OCI-LY3 (cell line): ENCODE measurements at regions not wholly inside any gene's neighbourhood (a gene's known extent, or its start where the extent isn't known, plus 50 kb on each side); places are given as distances from the start of the nearest gene placed in this dataset.

Experiments used
- H2AFZ ChIP-seq: fragments of 200-600, 300-600 bp; shearing (Covaris generic); 2 replicates; pipeline ENCODE4 v1.6.0; 2014; ENCODE audit warnings: antibody characterized with exemption, low read depth, low read length
- H3K27ac ChIP-seq: fragments of 200-600, 300-600 bp; sonication (generic); 2 replicates; pipeline ENCODE4 v1.5.1; 2014; ENCODE audit warnings: mild to moderate bottlenecking, low read length, moderate library complexity, mixed read lengths
- H3K27me3 ChIP-seq: fragments of 200-600, 300-600 bp; sonication (generic); 2 replicates; pipeline ENCODE4 v1.6.1; 2014; ENCODE audit warnings: low read depth, low read length, mixed read lengths
- H3K36me3 ChIP-seq: fragments of 200-600, 300-600 bp; sonication (generic); replicated peaks from 2 replicates; pipeline ENCODE3; 2014; ENCODE audit warnings: low read depth, low read length, mixed read lengths
- H3K4me1 ChIP-seq: fragments of 300-600, 200-600 bp; sonication (generic); 2 replicates; pipeline ENCODE4 v1.6.1; 2014; ENCODE audit warnings: low read length, mixed read lengths
- H3K4me2 ChIP-seq: fragments of 200-600, 300-600 bp; sonication (generic); 2 replicates; pipeline ENCODE4 v1.6.1; 2014; ENCODE audit warnings: low read length, mixed read lengths
- H3K4me3 ChIP-seq: fragments of 300-600, 200-600 bp; sonication (generic); 2 replicates; pipeline ENCODE4 v1.5.1; 2014; ENCODE audit warnings: antibody characterized with exemption, mild to moderate bottlenecking, low read length, moderate library complexity
- H3K79me2 ChIP-seq: fragments of 300-600, 200-600 bp; shearing (Covaris generic); 2 replicates; pipeline ENCODE4 v1.6.1; 2014; ENCODE audit warnings: mild to moderate bottlenecking, low read length, mixed read lengths
- H3K9ac ChIP-seq: fragments of 300-600, 200-600 bp; shearing (Covaris generic); 2 replicates; pipeline ENCODE4 v1.6.0; 2014; ENCODE audit warnings: mild to moderate bottlenecking, low read length, moderate library complexity
- H3K9me3 ChIP-seq: fragments of 200-600, 300-600 bp; shearing (Covaris generic); 2 replicates; pipeline ENCODE4 v1.6.1; 2014; ENCODE audit warnings: low read length, mixed read lengths; ENCODE audit not compliant: insufficient read depth
- H4K20me1 ChIP-seq: fragments of 200-600, 300-600 bp; sonication (generic); 2 replicates; pipeline ENCODE4 v1.6.1; 2016; ENCODE audit warnings: low read length, mixed read lengths; ENCODE audit not compliant: insufficient read depth
- EZH2phosphoT487 ChIP-seq: fragments of 200-600 bp; shearing (Covaris generic); IDR thresholded peaks from 2 replicates; pipeline ENCODE4 v1.6.1; 2018; ENCODE audit warnings: antibody characterized with exemption, mixed run types, low read depth
- TF ChIP-seq, protein P1 (sequence below): fragments of 200-600, 300-600 bp; sonication (generic); IDR thresholded peaks from 2 replicates; pipeline ENCODE4 v1.5.1; 2014; ENCODE audit warnings: antibody characterized with exemption, low read length, low read depth

DNA sequence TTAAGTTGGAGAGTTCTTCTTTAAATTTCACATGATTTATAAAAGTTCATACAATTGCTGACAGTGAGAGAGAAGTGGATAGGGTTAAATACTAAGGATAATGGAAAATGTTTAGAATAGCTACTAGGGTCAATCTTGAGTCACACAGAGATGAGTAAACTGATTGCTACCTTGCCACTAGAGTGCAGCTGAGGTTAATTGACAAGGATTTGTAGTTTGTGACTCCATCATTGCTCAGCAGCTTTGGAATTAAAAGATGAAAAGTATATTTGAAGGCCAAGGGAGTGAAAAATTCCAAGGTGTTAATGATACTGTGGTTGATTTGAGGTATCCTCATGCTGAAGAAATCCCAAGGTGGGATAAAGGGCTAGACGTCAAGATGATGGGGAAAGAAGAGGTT, 524.0 kb downstream of the UTRN start:
- Histone ChIP-seq H3K4me1 (no peaks in the 10 kb centered on the region), H3K27me3 (no peaks in the 10 kb centered on the region), H3K9me3 (no peaks in the 10 kb centered on the region), H3K79me2 (no peaks in the 10 kb centered on the region), H3K27ac (no peak overlapping the region), H3K36me3 (no peaks in the 10 kb centered on the region), H2AFZ (no peak overlapping the region), H3K4me3 (no peak overlapping the region), H3K9ac (no peak overlapping the region), H3K4me2 (no peak overlapping the region), H4K20me1 (no peaks in the 10 kb centered on the region)
- TF ChIP-seq, protein P1, sequence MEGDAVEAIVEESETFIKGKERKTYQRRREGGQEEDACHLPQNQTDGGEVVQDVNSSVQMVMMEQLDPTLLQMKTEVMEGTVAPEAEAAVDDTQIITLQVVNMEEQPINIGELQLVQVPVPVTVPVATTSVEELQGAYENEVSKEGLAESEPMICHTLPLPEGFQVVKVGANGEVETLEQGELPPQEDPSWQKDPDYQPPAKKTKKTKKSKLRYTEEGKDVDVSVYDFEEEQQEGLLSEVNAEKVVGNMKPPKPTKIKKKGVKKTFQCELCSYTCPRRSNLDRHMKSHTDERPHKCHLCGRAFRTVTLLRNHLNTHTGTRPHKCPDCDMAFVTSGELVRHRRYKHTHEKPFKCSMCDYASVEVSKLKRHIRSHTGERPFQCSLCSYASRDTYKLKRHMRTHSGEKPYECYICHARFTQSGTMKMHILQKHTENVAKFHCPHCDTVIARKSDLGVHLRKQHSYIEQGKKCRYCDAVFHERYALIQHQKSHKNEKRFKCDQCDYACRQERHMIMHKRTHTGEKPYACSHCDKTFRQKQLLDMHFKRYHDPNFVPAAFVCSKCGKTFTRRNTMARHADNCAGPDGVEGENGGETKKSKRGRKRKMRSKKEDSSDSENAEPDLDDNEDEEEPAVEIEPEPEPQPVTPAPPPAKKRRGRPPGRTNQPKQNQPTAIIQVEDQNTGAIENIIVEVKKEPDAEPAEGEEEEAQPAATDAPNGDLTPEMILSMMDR = no peak
- no peak for TF ChIP-seq EZH2phosphoT487

DNA sequence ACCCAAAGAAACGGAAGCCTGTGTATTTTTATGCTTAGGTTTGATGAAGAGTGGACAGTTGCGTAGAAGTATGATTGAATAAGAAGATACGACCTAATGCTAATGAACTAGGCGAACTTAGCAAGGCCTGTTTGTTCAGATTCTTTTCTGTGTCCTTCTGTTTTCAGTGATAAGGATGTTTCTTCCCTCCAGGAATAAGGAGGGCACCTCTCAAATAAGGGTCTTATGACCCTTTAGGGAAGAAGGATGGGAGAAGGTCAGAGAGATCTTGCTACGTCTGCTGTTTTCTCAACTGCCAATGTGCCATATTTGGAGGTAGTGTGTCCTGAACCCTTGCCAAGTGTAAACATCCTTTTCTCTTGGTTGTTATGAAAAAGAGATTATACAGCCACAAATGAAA, 524.8 kb downstream of the UTRN start:
- H3K79me2 ChIP-seq = no peaks in the 10 kb centered on the region
- H3K4me1 ChIP-seq = no peaks in the 10 kb centered on the region
- no peaks in the 10 kb centered on the region for H4K20me1 ChIP-seq
- no peak overlapping the region for H3K4me2 ChIP-seq
- H2AFZ ChIP-seq = no peak overlapping the region
- no peak overlapping the region for H3K4me3 ChIP-seq
- no peaks in the 10 kb centered on the region for H3K27me3 ChIP-seq
- no peak overlapping the region for H3K27ac ChIP-seq
- H3K9me3 ChIP-seq = no peaks in the 10 kb centered on the region
- TF ChIP-seq EZH2phosphoT487 = no peak
- TF ChIP-seq, protein P1 = no peak
- H3K9ac ChIP-seq = no peak overlapping the region
- no peaks in the 10 kb centered on the region for H3K36me3 ChIP-seq

DNA sequence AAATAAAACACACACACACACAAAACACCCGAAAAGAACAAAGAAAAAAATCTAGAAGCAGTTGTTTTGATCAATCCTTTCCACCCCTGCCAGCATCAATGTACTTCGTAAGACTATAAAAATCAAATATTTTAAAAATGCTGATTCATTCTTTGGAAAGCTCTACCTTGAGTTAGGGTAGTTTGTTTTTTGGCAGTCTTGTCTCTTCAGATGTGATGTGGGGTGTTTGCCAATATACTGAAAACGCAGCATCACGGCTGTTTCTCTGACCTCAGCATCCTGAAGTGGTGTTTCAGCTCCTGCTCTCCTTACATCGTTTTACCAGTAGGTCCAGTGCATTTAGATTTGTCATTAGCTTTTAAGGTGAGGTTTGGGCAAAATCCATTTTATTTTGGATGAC, 526.0 kb downstream of the UTRN start:
- TF ChIP-seq, protein P1 = no peak
- TF ChIP-seq EZH2phosphoT487 = no peak
- Histone ChIP-seq H3K4me3 (no peak overlapping the region), H3K36me3 (no peaks in the 10 kb centered on the region), H4K20me1 (no peaks in the 10 kb centered on the region), H3K4me1 (no peaks in the 10 kb centered on the region), H3K27me3 (no peaks in the 10 kb centered on the region), H3K4me2 (no peak overlapping the region), H3K27ac (no peak overlapping the region), H2AFZ (no peak overlapping the region), H3K9ac (no peak overlapping the region), H3K79me2 (no peaks in the 10 kb centered on the region), H3K9me3 (no peaks in the 10 kb centered on the region)

DNA sequence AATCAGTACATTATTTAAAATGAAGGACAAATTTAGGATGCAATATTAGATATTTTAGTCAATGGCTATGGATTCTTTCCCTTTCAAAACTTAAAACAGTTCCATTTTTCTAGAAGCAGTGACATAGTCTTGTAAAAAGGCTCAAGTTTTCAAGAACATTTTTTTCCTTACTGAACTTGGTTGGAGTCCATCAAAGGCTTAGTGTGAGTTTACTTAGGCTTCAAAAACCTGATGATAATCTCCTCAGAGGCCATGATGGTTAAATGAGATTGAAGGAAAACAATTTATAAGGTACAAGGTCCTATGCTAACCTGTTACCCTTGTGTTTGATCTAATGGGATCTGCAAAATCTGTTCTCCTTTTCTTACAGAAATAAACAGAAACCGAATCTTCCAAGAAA, 531.8 kb downstream of the UTRN start:
- Histone ChIP-seq H2AFZ (no peak overlapping the region), H3K4me2 (no peak overlapping the region), H3K27me3 (no peaks in the 10 kb centered on the region), H3K79me2 (no peaks in the 10 kb centered on the region), H3K27ac (no peak overlapping the region), H3K4me3 (no peak overlapping the region), H3K36me3 (no peaks in the 10 kb centered on the region), H3K9me3 (no peaks in the 10 kb centered on the region), H3K4me1 (no peaks in the 10 kb centered on the region), H3K9ac (no peak overlapping the region), H4K20me1 (no peaks in the 10 kb centered on the region)
- TF ChIP-seq, protein P1 = no peak
- TF ChIP-seq EZH2phosphoT487 = no peak
